ENCODE measurements at regions not wholly inside any gene's neighbourhood (a gene's known extent, or its start where the extent isn't known, plus 50 kb on each side); places are given as distances from the start of the nearest gene placed in this dataset.

GRCh38 chrX:39333451-39333850, 532.2 kb downstream of the MID1IP1 start:
- Histone ChIP-seq H3K36me3 (ENCODE audit: control insufficient read depth, insufficient read depth, low read length) (no peaks in the 10 kb centered on the region), H3K9ac (ENCODE audit: insufficient read depth in 1 of 2, low read depth in 2 of 2, low read length in 2 of 2) (no peak overlapping the region), H3K4me3 (no peak overlapping the region), H3K27ac (ENCODE audit: extremely low read depth, low read depth, low read length) (no peak overlapping the region), H3K9me3 (replicated peaks; ENCODE audit: control insufficient read depth, insufficient read depth, low read depth, low read length) (no peaks in the 10 kb centered on the region), H3K4me2 (ENCODE audit: insufficient read depth, low read length) (no peak overlapping the region), H3K9me1 (ENCODE audit: control insufficient read depth, insufficient read depth, low read length) (no peaks in the 10 kb centered on the region), H4K20me1 (replicated peaks; ENCODE audit: control insufficient read depth, insufficient read depth, low read length) (no peaks in the 10 kb centered on the region), H2AFZ (ENCODE audit: low read depth, low read length) (no peak overlapping the region), H3K4me1 (replicated peaks in 1 of 2; ENCODE audit: control insufficient read depth in 2 of 2, insufficient read depth in 2 of 2, low read length in 2 of 2) (no peaks in the 10 kb centered on the region), H3K79me2 (ENCODE audit: control insufficient read depth, insufficient read depth, low read length) (no peaks in the 10 kb centered on the region), H3K27me3 (ENCODE audit: control insufficient read depth in 2 of 2, insufficient read depth in 2 of 2, low read length in 2 of 2) (no peaks in the 10 kb centered on the region; a peak in 1 of 5 replicates)
- POLR2A ChIA-PET, result interaction anchor here (0.7 kb wide), 1 partner anchor 38 kb away, joined by 3 read pairs; no protein-coding TSS in a partner anchor
- FAIRE-seq, result no peak
- CTCF ChIA-PET (ENCODE audit: low intra/inter-chr PET ratio), result no interaction called here
- ATAC-seq, result no peak
- intact Hi-C loops (cut with micrococcal nuclease), result no loop called here
- no TSS peak for BruUV-seq (replicated peaks)
- no peak for DNase-seq (ENCODE audit: extremely low read depth in 1 of 4, low spot score in 3 of 4)
- 0% methylated on average over 2 of the region's 2 CpGs for WGBS (ENCODE audit: insufficient coverage, low coverage, missing lambda C conversion rate)
- in situ Hi-C loops (cut with MboI), result no loop called here
- TF ChIP-seq PTRF (tag; IDR thresholded peaks at IDR 0.05) (no peak), ETV6 (IDR thresholded peaks at IDR 0.05; ENCODE audit: borderline replicate concordance in 1 of 2, low read depth in 2 of 2, low read length in 1 of 2) (no peak), ETV6 (CRISPR knock-in tag; IDR thresholded peaks at IDR 0.05; ENCODE audit: borderline replicate concordance) (no peak), RBM39 (optimal IDR thresholded peaks at IDR 0.05; ENCODE audit: low read depth, low read length) (no peak), FOS (IDR thresholded peaks at IDR 0.05; ENCODE audit: extremely low read depth, insufficient read length) (no peak), PML (IDR thresholded peaks at IDR 0.05; ENCODE audit: low read length) (no peak), RUNX1 (IDR thresholded peaks at IDR 0.05; ENCODE audit: low read depth) (no peak), GATAD2B (IDR thresholded peaks at IDR 0.05; ENCODE audit: borderline replicate concordance) (no peak), TEAD1 (CRISPR knock-in tag; IDR thresholded peaks at IDR 0.05) (no peak), POLR2AphosphoS5 (IDR thresholded peaks at IDR 0.05; ENCODE audit: control insufficient read depth, insufficient read depth, low read depth, low read length) (no peak), DPF2 (IDR thresholded peaks at IDR 0.05) (no peak), SAP30 (IDR thresholded peaks at IDR 0.05; ENCODE audit: borderline replicate concordance, insufficient read depth, low read depth, low read length, poor library complexity, severe bottlenecking) (no peak), PCBP1 (IDR thresholded peaks at IDR 0.05; ENCODE audit: low read depth, low read length, poor library complexity, severe bottlenecking) (no peak), ZNF354B (CRISPR knock-in tag; IDR thresholded peaks at IDR 0.05) (no peak)
